Suprapubic skin (tissue), 3 donors: ENCODE measurements at regions not wholly inside any gene's neighbourhood (a gene's known extent, or its start where the extent isn't known, plus 50 kb on each side); places are given as distances from the start of the nearest gene placed in this dataset.

Source experiments
- POLR2A ChIP-seq, 2 donors: fragments of 450-650 bp; IDR thresholded peaks; one replicate each; pipeline ENCODE4 v1.6.1; 2017; ENCODE audit warnings: antibody characterized with exemption in 2 of 2, mild to moderate bottlenecking in 2 of 2, moderate library complexity in 2 of 2
- TF ChIP-seq, protein P1 (sequence below), 2 donors: fragments of 200-600 bp in 1 of 2; fragments of 450-650 bp in 1 of 2; sonication (generic) in 1 of 2; IDR thresholded peaks; one replicate each; pipeline ENCODE4 v1.5.1; 2016 to 2019; ENCODE audit warnings: antibody characterized with exemption in 2 of 2, mild to moderate bottlenecking in 1 of 2, moderate library complexity in 1 of 2

DNA sequence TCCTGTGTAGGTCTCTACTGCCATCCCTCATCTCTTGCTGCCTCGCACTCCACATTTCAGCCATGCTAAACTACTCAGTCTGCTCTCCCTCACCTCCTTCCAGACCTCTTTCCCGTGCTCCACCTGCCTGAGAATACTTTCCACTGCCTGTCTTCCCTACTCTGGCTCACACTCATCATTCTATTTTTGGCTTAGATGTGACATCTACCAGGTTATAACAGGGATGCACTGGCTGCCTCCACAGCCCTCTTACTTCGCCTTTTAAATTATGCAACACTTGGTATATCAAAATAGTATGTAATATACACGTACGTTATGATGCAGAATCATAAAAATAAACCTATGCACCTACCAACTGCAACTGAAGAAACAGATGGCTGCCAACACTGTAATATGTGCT, 222.8 kb upstream of the DTNBP1 start:
- TF ChIP-seq, protein P1, sequence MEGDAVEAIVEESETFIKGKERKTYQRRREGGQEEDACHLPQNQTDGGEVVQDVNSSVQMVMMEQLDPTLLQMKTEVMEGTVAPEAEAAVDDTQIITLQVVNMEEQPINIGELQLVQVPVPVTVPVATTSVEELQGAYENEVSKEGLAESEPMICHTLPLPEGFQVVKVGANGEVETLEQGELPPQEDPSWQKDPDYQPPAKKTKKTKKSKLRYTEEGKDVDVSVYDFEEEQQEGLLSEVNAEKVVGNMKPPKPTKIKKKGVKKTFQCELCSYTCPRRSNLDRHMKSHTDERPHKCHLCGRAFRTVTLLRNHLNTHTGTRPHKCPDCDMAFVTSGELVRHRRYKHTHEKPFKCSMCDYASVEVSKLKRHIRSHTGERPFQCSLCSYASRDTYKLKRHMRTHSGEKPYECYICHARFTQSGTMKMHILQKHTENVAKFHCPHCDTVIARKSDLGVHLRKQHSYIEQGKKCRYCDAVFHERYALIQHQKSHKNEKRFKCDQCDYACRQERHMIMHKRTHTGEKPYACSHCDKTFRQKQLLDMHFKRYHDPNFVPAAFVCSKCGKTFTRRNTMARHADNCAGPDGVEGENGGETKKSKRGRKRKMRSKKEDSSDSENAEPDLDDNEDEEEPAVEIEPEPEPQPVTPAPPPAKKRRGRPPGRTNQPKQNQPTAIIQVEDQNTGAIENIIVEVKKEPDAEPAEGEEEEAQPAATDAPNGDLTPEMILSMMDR (IDR thresholded peaks at IDR 0.05): no peak
- no peak for TF ChIP-seq POLR2A (IDR thresholded peaks at IDR 0.05)
